Heart right ventricle (tissue), 16 donors: ENCODE measurements at regions not wholly inside any gene's neighbourhood (a gene's known extent, or its start where the extent isn't known, plus 50 kb on each side); places are given as distances from the start of the nearest gene placed in this dataset.

Experiments used
- ATAC-seq, 8 donors: fragments of 200-7000 bp; cut with Tn5 transposase; one replicate each; pipeline ENCODE4 v1.9.1; 2020; ENCODE audit warnings: mild to moderate bottlenecking in 8 of 8, moderate library complexity in 8 of 8, moderate number of reproducible peaks in 1 of 8
- DNase-seq, 2 donors: peaks; one replicate each; pipeline ENCODE4 v3.0.0-alpha.2; 2020
- H3K27ac ChIP-seq, 10 donors: fragments of 200-600 bp; sonication (generic) in 2 of 10; one replicate each; pipeline versions ENCODE4 v1.5.0 to v1.8.0; 2020 to 2022; ENCODE audit warnings: mild to moderate bottlenecking in 3 of 10
- H3K27me3 ChIP-seq, 7 donors: fragments of 200-600 bp; one replicate each; pipeline ENCODE4 v1.8.0; 2021 to 2022; ENCODE audit warnings: mild to moderate bottlenecking in 2 of 7
- H3K36me3 ChIP-seq, 9 donors: fragments of 200-600 bp; sonication (generic) in 1 of 9; one replicate each; pipeline versions ENCODE4 v1.5.0 to v1.8.0; 2020 to 2022; ENCODE audit warnings: mild to moderate bottlenecking in 2 of 9
- H3K4me1 ChIP-seq, 9 donors: fragments of 200-600 bp; sonication (generic) in 1 of 9; one replicate each; pipeline versions ENCODE4 v1.5.0 to v1.8.0; 2020 to 2022; ENCODE audit warnings: mild to moderate bottlenecking in 4 of 9
- H3K4me3 ChIP-seq, 10 donors: fragments of 200-600 bp; sonication (generic) in 2 of 10; one replicate each; pipeline versions ENCODE4 v1.5.0 to v1.8.0; 2020 to 2022; ENCODE audit warnings: mild to moderate bottlenecking in 7 of 10, moderate library complexity in 2 of 10
- H3K9me3 ChIP-seq, 11 donors: fragments of 200-600 bp in 10 of 11; sonication (generic) in 2 of 11; one replicate each; pipeline versions ENCODE4 v1.5.0 to v1.8.0; 2013 to 2022; ENCODE audit warnings: mild to moderate bottlenecking in 2 of 11, control low read depth in 1 of 11, moderate library complexity in 1 of 11
- CTCF ChIP-seq, 9 donors: fragments of 200-600 bp; sonication (generic) in 2 of 9; IDR thresholded peaks; one replicate each; pipeline versions ENCODE4 v1.5.0 to v1.8.0; 2021 to 2022; ENCODE audit warnings: antibody characterized with exemption in 9 of 9, mild to moderate bottlenecking in 5 of 9, moderate library complexity in 1 of 9
- WGBS, 2 donors: extraction: QIAGEN DNeasy Blood & Tissue Kit; methylation state at CpG; one replicate each; pipeline ENCODE4 v1.1.7; 2013; ENCODE audit warnings: inconsistent platforms in 1 of 2; 5-methylcytosine and 5-hydroxymethylcytosine counted together
- intact Hi-C, 10 donors: fragments of 100-400 bp; cut with DNase I; formaldehyde crosslinking; loops; one replicate each; pipeline versions ENCODE4 v1.11.1 to v1.14.2; 2022
- donor health status: Arrhythmogenic right ventricular cardiomyopathy.
- donor health status: ischemic (EF 13 %, LVEDD 7.1; RV severe dilation, severe dysfunction).
- donor health status: healthy with polysubstance abuse.
- donor health status: DM: no; HTN: yes; CAD: no.
- donor health status: DM: no; HTN: no; CAD: no.
- donor health status: ischemic (EF 25% LVEDD 6.9; RV normal size, moderate dysfunction).
- donor health status: ischemic (EF 25% LVEDD 5.7; RV mildly dilated, moderate dysfunction).
- donor health status: healthy.
- donor health status: DM: yes; HTN: yes; CAD: no.
- donor health status: Ischemic cardiomyopathy.
- donor health status: ischemic (EF 35%, LVEDD 5.7; RV mildly dilated, moderate dysfunction).
- donor health status: nonischemic (EF 11% LVEDD 7.7; RV severe dilation, severe dysfunction).
- donor health status: DM: yes; HTN: yes; CAD: no.
- donor health status: PGD.
- donor health status: ischemic (EF 29% LVEDD 5.4; RV normal size, mild dysfunction).
- donor health status: nonischemic (EF 23%, LVEDD 6.1; RV moderate dilation, normal function).

- peaks cover 0 to 11% (median 0%) of the 10 kb centered on the region in 11 donors for H3K9me3 ChIP-seq
- intact Hi-C loops: no loop called here
- DNase-seq (no peak), ATAC-seq (no peak)
- peaks cover 0 to 22% (median 10%) of the 10 kb centered on the region in 7 donors for H3K27me3 ChIP-seq
- H3K27ac ChIP-seq: no peak overlapping the region
- no peaks in the 10 kb centered on the region for H3K4me1 ChIP-seq
- H3K36me3 ChIP-seq: no peaks in the 10 kb centered on the region
- no peak for TF ChIP-seq CTCF (IDR thresholded peaks at IDR 0.05)
- WGBS, 2 donors: 61 to 62% methylated on average over 6 of the region's 6 CpGs
- H3K4me3 ChIP-seq: no peak overlapping the region
Measured at GRCh38 chr17:51528111-51528510, 267.8 kb downstream of the UTP18 start.

- no peak for ATAC-seq
- H3K27ac ChIP-seq: no peak overlapping the region
- WGBS, 2 donors: 65 to 78% methylated on average over 3 of the region's 3 CpGs
- no peaks in the 10 kb centered on the region for H3K9me3 ChIP-seq
- intact Hi-C loops: loop anchor here in 2 of 10 donors (10.0 kb wide), 1 partner anchor 238 kb away; no protein-coding TSS in a partner anchor
- no peak for TF ChIP-seq CTCF (IDR thresholded peaks at IDR 0.05)
- peaks cover 0 to 16% (median 0%) of the 10 kb centered on the region in 7 donors for H3K27me3 ChIP-seq
- H3K36me3 ChIP-seq: no peaks in the 10 kb centered on the region
- DNase-seq: no peak
- no peak overlapping the region for H3K4me3 ChIP-seq
- no peaks in the 10 kb centered on the region for H3K4me1 ChIP-seq
Measured at GRCh38 chr17:51533219-51533618, 272.9 kb downstream of the UTP18 start.

GRCh38 chr17:51533821-51534220 is 273.5 kb downstream of the UTP18 start:
- H3K4me1 ChIP-seq: no peaks in the 10 kb centered on the region
- H3K36me3 ChIP-seq: no peaks in the 10 kb centered on the region
- no peaks in the 10 kb centered on the region for H3K9me3 ChIP-seq
- intact Hi-C loops: loop anchor here in 2 of 10 donors (10.0 kb wide), 1 partner anchor 239 kb away; no protein-coding TSS in a partner anchor
- WGBS, 2 donors: 82 to 91% methylated on average over 3 of the region's 3 CpGs
- H3K27ac ChIP-seq: no peak overlapping the region
- no peak for ATAC-seq
- no peak for DNase-seq
- no peak for TF ChIP-seq CTCF (IDR thresholded peaks at IDR 0.05)
- peaks cover 0 to 13% (median 0%) of the 10 kb centered on the region in 7 donors for H3K27me3 ChIP-seq
- no peak overlapping the region for H3K4me3 ChIP-seq

GRCh38 chr17:51536627-51537026 is 276.3 kb downstream of the UTP18 start:
- Histone ChIP-seq H3K4me3 (no peak overlapping the region), H3K27ac (no peak overlapping the region), H3K4me1 (no peaks in the 10 kb centered on the region), H3K27me3 (peaks cover 0 to 7% (median 0%) of the 10 kb centered on the region in 7 donors), H3K36me3 (no peaks in the 10 kb centered on the region), H3K9me3 (no peaks in the 10 kb centered on the region)
- intact Hi-C loops: loop anchor here in 3 of 10 donors (5.0 to 10.0 kb wide), 3 partner anchors 164 to 242 kb away; no protein-coding TSS in a partner anchor
- DNase-seq (no peak), ATAC-seq (no peak)
- 77 to 87% methylated on average over 7 of the region's 7 CpGs for WGBS, 2 donors
- no peak for TF ChIP-seq CTCF (IDR thresholded peaks at IDR 0.05)
